ENCODE measurements at regions not wholly inside any gene's neighbourhood (a gene's known extent, or its start where the extent isn't known, plus 50 kb on each side); places are given as distances from the start of the nearest gene placed in this dataset.

GRCh38 chr20:10963717-10964266 lies 290.0 kb upstream of the JAG1 start:
- TF ChIP-seq CTCF (IDR thresholded peaks at IDR 0.05) (no peak), EZH2 (IDR thresholded peaks at IDR 0.05) (no peak)
